MM.1S (cell line): ENCODE measurements at regions not wholly inside any gene's neighbourhood (a gene's known extent, or its start where the extent isn't known, plus 50 kb on each side); places are given as distances from the start of the nearest gene placed in this dataset.

ENCODE experiments used
- DNase-seq: peaks from one replicate; pipeline ENCODE4 v3.0.0-alpha.2; 2015
- H2AFZ ChIP-seq: fragments of 300-600 bp; sonication (generic); 2 replicates; pipeline ENCODE4 v1.6.0; 2016; ENCODE audit warnings: antibody characterized with exemption, low read length
- H3F3A ChIP-seq: fragments of 300-600 bp; sonication (generic); 2 replicates; pipeline ENCODE4 v1.6.1; 2016; ENCODE audit warnings: mild to moderate bottlenecking, antibody characterized with exemption, low read length, moderate library complexity, mixed read lengths; ENCODE audit not compliant: insufficient read depth
- H3K27ac ChIP-seq: fragments of 300-600 bp; sonication (generic); 2 replicates; pipeline ENCODE4 v1.5.1; 2016; ENCODE audit warnings: mild to moderate bottlenecking, low read length
- H3K27me3 ChIP-seq: fragments of 300-600 bp; sonication (generic); replicated peaks from 2 replicates; pipeline ENCODE4 v1.6.0; 2016; ENCODE audit warnings: low read length; ENCODE audit not compliant: insufficient read depth
- H3K36me3 ChIP-seq: fragments of 300-600 bp; sonication (generic); replicated peaks from 2 replicates; pipeline ENCODE4 v1.6.1; 2016; ENCODE audit warnings: mild to moderate bottlenecking, low read length, mixed read lengths; ENCODE audit not compliant: insufficient read depth
- H3K4me1 ChIP-seq: fragments of 300-600 bp; sonication (generic); 2 replicates; pipeline ENCODE4 v1.6.1; 2016; ENCODE audit warnings: low read length, mixed read lengths
- H3K4me2 ChIP-seq: fragments of 300-600 bp; sonication (generic); 2 replicates; pipeline ENCODE4 v1.6.0; 2016; ENCODE audit warnings: low read depth, low read length
- H3K4me3 ChIP-seq: fragments of 300-600 bp; sonication (generic); 2 replicates; pipeline ENCODE4 v1.5.1; 2016; ENCODE audit warnings: low read length, mixed read lengths
- H3K79me2 ChIP-seq: fragments of 300-600 bp; sonication (generic); 2 replicates; pipeline ENCODE4 v1.6.1; 2016; ENCODE audit warnings: mixed run types, low read length, mixed read lengths
- H3K9ac ChIP-seq: fragments of 300-600 bp; sonication (generic); 2 replicates; pipeline ENCODE4 v1.6.1; 2016; ENCODE audit warnings: low read length, mixed read lengths
- H3K9me2 ChIP-seq: fragments of 300-600 bp; sonication (generic); replicated peaks from 2 replicates; pipeline ENCODE4 v1.6.1; 2016; ENCODE audit warnings: mild to moderate bottlenecking, low read length, mixed read lengths; ENCODE audit not compliant: insufficient read depth
- H3K9me3 ChIP-seq: fragments of 300-600 bp; sonication (generic); replicated peaks from 2 replicates; pipeline ENCODE4 v1.6.1; 2016; ENCODE audit warnings: mild to moderate bottlenecking, low read length, mixed read lengths; ENCODE audit not compliant: insufficient read depth
- H4K20me1 ChIP-seq: fragments of 300-600 bp; sonication (generic); 2 replicates; pipeline ENCODE4 v1.6.1; 2016; ENCODE audit warnings: mild to moderate bottlenecking, low read length, moderate library complexity, mixed read lengths; ENCODE audit not compliant: insufficient read depth
- EZH2 ChIP-seq: fragments of 300-600 bp; sonication (generic); optimal IDR thresholded peaks from 2 replicates; pipeline ENCODE3; 2017; ENCODE audit warnings: low read depth, mild to moderate bottlenecking, antibody characterized with exemption, low read length, mixed read lengths
- EZH2phosphoT487 ChIP-seq: fragments of 300-600 bp; sonication (generic); IDR thresholded peaks from 2 replicates; pipeline ENCODE4 v1.6.1; 2018; ENCODE audit warnings: antibody characterized with exemption, low read length
- TF ChIP-seq, protein P1 (sequence below): fragments of 300-600 bp; sonication (generic); IDR thresholded peaks from 2 replicates; pipeline ENCODE4 v1.5.1; 2016; ENCODE audit warnings: antibody characterized with exemption, low read length, mixed read lengths

DNA sequence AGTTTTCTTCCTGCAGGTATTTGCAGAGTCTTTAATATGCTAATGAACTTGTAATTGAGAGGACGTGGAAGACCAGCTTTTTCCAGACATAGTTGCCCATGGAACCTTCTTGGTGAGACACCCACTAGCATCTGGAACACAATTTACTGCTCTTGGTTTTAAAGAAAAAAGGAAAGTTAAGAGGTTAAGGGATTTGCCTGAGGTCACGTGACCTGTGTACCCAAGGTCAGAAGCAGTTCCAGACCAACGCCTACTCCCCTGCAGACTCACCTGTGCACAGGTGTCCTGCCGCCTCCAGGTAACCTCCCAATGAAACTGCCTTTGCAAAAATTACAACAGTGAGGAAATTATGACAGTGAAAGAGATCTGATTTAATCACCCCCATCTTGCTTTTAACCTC is 172.7 kb downstream of the ANAPC1 start:
- H3K9me3 ChIP-seq = no peaks in the 10 kb centered on the region
- H3K36me3 ChIP-seq = no peaks in the 10 kb centered on the region
- H3K27me3 ChIP-seq = no peaks in the 10 kb centered on the region
- no peak for TF ChIP-seq EZH2phosphoT487
- TF ChIP-seq, protein P1, sequence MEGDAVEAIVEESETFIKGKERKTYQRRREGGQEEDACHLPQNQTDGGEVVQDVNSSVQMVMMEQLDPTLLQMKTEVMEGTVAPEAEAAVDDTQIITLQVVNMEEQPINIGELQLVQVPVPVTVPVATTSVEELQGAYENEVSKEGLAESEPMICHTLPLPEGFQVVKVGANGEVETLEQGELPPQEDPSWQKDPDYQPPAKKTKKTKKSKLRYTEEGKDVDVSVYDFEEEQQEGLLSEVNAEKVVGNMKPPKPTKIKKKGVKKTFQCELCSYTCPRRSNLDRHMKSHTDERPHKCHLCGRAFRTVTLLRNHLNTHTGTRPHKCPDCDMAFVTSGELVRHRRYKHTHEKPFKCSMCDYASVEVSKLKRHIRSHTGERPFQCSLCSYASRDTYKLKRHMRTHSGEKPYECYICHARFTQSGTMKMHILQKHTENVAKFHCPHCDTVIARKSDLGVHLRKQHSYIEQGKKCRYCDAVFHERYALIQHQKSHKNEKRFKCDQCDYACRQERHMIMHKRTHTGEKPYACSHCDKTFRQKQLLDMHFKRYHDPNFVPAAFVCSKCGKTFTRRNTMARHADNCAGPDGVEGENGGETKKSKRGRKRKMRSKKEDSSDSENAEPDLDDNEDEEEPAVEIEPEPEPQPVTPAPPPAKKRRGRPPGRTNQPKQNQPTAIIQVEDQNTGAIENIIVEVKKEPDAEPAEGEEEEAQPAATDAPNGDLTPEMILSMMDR = no peak
- TF ChIP-seq EZH2 = no peak
- H3K9me2 ChIP-seq = no peaks in the 10 kb centered on the region
- H2AFZ ChIP-seq = no peak overlapping the region
- H3K79me2 ChIP-seq = no peaks in the 10 kb centered on the region
- H3K9ac ChIP-seq = no peak overlapping the region
- peaks cover 36% of the 10 kb centered on the region for H3K4me1 ChIP-seq
- H3K4me3 ChIP-seq = no peak overlapping the region
- no peak overlapping the region for H3K4me2 ChIP-seq
- H4K20me1 ChIP-seq = no peaks in the 10 kb centered on the region
- peaks cover 10% of the 10 kb centered on the region for H3F3A ChIP-seq
- no peak overlapping the region for H3K27ac ChIP-seq
- no peak for DNase-seq

DNA sequence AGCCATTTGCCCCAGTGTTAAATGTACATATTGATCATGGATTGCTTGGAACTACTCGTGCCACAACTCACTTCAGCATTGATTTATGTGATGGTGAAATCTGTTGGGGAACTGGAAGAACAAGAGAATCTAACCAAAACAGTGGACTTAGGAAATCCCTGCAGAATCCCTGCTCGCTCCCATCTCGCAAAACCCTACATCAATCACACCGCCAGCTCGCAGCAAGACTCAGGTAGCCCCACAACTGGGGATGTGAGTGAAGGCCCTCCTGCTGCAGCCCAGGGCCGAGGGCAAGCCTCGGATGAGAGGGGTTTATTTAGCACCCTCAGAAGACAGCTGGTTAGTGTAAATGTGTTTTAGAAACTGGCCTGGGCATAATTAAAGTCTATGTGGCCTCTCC is 171.6 kb downstream of the ANAPC1 start:
- no peak overlapping the region for H3K9ac ChIP-seq
- H3K27me3 ChIP-seq = no peaks in the 10 kb centered on the region
- no peaks in the 10 kb centered on the region for H3F3A ChIP-seq
- H3K9me2 ChIP-seq = no peaks in the 10 kb centered on the region
- no peak for DNase-seq
- H3K4me2 ChIP-seq = no peak overlapping the region
- no peaks in the 10 kb centered on the region for H3K9me3 ChIP-seq
- H3K27ac ChIP-seq = no peak overlapping the region
- TF ChIP-seq EZH2 (no peak), EZH2phosphoT487 (no peak)
- TF ChIP-seq, protein P1 = no peak
- H3K4me1 ChIP-seq = peaks cover 25% of the 10 kb centered on the region
- no peak overlapping the region for H3K4me3 ChIP-seq
- H3K36me3 ChIP-seq = no peaks in the 10 kb centered on the region
- H2AFZ ChIP-seq = no peak overlapping the region
- no peaks in the 10 kb centered on the region for H4K20me1 ChIP-seq
- no peaks in the 10 kb centered on the region for H3K79me2 ChIP-seq

DNA sequence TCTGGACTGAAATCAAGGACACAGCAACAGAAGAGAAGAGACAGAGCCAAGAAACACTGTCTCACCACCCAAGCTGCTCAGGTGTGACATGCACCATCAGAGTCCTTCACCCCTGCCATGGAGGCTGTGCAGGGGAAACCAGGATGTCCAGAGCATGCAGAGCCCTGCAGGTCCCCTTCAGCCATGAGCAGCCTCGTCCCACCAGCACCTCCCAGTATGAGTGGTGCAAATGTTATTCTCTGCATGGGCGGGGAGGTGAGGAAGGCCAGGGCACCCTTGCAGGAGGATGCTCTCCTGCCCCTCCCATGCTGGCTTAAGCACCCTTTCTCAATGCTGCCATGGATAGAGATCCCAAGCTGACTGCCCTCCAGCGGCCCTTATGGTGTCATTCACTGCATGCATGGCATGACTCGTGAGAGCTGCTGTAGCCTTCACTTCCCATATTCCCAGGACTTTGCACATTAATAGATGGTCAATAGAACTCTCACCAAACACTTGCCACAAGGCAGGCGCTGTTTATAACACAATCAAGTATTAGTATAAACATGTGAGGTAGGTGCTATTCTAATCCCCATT is 171.0 kb downstream of the ANAPC1 start:
- TF ChIP-seq EZH2phosphoT487 (no peak), EZH2 (no peak)
- TF ChIP-seq, protein P1 = no peak
- no peaks in the 10 kb centered on the region for H3K27me3 ChIP-seq
- no peak for DNase-seq

More for the DNA sequence above, 171.0 kb downstream of the ANAPC1 start:
- Histone ChIP-seq H3F3A (no peaks in the 10 kb centered on the region), H3K4me3 (no peak overlapping the region), H3K4me2 (no peak overlapping the region), H3K36me3 (no peaks in the 10 kb centered on the region), H3K27ac (no peak overlapping the region), H3K4me1 (peaks cover 19% of the 10 kb centered on the region), H3K79me2 (no peaks in the 10 kb centered on the region), H3K9me2 (no peaks in the 10 kb centered on the region), H4K20me1 (no peaks in the 10 kb centered on the region), H3K9ac (no peak overlapping the region), H2AFZ (no peak overlapping the region), H3K9me3 (no peaks in the 10 kb centered on the region)
